ENCODE measurements at regions not wholly inside any gene's neighbourhood (a gene's known extent, or its start where the extent isn't known, plus 50 kb on each side); places are given as distances from the start of the nearest gene placed in this dataset.

DNA sequence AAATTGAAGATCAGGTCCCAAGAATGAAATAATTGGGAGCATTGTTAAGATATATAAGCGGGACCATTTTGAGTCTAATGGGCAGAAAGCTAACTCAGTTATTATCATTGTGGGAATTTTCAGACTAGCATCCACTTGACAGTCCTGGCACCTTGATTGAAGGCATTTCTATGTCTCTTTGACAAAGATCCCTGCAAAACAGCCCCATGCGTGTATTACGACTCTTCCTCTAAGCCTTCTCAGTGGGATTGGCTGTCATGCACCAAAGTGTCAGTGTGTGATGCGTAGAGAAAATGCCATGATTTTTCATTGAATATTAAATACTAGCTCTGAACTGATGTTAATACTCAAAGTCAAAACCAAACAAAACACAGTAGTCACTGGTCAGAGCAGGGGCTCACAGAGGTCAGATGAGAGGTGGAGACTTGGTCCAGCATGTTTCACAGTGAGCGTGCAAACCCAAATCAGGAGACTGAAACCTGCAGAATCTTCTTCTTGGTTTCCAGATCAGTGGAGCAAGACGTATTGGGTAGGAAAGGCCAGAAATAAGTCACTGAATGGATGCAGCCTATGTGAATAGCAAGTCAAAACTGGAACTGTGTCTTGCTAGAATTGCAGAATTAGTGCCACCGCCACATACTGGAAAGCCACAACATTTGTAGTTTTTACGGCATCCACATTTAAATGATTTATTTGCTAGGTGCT, 303.6 kb upstream of the AKR1E2 start:
- no peak for DNase-seq

DNA sequence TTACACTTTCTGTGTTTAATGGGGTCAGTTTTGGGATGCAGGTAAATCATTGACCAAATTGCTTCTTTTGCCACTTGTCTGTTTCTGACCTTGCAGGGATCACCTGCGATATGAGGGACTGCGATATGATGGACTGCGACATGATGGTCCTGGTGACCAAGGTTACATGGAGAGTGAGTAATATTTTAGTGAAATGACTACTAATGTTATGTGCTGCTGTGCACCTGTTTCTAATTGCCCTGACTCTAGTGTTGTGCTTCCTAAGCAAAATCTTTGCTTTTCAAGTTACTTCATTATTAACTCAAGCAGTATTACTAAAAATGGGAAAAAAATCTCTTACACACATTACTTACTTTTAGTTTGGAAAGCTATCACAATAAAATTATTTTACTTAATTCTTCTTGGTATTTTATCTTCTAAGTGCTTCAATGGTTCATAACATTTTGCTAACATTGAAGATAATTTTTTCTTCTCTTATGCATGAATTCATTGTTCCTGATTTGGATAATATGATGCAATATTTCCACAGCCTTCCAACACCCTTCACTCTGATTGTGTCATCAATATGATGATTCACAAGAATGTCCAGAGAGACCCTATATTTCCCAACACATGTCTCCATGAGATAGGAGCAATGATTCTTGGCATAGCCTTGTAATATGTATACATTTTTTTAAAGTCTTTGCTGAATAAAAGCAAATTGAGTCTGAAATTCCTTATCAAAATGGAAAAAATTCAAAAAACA, 306.2 kb upstream of the AKR1E2 start:
- DNase-seq = no peak

DNA sequence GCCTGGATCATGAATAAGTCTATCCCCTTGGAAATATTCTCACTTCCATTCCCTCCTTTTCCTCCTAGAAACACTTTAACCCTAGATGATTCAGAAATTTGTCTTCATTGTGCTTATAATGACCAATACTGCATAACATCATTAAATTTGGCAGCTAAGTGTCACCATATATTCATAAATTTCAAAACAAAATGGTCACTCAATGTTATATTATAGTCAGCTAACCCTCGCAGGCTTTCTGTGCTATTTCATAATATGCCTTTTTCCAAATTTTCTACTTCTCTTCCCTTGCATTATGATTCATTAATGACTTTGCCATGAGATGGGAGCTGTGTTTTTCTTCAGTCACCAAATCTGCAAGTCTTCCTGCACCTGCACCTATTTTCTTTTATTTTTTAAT, 308.3 kb upstream of the AKR1E2 start:
- no peak for DNase-seq

DNA sequence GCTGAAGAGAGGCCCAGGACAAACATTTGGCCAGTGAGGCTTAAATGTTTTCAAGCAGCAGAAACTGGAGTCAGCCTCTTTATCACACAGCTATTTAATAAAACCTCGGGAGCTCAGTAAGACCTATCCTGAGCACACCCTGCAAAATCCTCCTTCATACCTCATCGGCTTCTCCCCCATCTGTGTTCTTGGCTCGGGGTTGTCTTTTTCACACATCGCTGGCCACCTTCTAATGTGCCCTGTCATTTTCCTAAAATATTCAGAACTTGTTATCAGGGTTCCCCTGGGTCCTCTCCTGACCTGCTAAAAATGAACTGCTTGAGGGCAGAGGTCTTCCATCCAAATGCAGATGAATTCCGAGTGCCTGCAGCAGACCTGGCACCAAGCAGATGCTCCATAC, 310.3 kb upstream of the AKR1E2 start:
- DNase-seq = peak; percentile 4

DNA sequence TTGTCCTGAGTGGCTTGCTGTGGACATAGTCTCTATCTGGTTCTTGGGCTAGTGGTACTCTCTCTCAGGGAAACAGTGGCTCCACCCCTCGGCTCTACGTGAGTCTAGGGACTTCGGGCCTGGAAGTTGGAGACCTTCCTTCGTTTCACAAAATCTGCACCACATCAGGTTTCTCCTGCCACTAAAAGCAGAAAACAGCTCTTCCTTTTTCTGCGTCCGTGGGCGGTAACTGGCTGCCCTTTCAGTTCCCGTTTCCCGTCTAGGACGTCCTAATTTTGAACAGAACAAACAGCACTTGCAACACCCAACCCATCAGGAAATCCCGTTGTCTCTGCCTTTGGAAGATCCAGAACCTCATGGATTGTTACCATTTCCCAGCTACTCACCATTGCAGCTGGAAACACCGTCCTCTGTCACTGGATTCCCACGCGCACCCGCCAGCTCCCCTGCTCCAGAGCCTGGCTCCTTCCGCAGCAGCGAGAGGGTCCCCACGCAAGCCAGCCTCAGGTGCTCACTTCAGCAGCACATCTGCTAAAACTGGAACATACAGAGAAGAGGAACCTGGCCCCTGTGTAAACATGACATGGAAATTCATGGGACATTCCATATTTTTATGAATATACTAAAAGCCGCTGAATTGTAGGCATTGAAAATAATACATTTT, 311.4 kb upstream of the AKR1E2 start:
- DNase-seq = no peak

DNA sequence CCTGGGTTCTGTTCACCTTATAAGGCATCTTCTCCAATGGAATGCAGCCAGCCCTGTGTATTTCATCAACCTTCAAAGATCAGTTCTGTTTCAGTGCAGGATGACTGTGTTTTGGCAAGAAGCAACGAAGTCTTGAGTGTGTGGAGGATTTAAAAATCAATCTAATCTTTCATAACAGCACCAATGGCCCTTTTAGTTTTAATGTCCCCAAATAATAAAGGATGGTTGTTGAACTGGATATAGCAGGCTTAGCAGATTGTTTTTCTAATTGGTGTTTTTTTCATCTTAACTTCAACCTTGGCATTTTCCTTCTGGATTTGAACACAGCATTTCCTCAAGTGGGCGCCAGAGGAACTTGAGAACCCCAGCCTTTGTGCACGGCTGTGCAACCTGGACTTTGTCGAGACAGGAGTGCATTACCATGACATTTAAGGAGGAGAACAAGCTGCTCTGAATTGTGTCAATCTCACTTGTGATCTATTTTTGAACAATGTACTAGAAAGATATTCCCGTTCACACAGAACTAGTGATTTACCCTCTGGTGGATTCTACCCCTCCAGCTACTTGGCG, 313.3 kb upstream of the AKR1E2 start:
- DNase-seq = no peak

DNA sequence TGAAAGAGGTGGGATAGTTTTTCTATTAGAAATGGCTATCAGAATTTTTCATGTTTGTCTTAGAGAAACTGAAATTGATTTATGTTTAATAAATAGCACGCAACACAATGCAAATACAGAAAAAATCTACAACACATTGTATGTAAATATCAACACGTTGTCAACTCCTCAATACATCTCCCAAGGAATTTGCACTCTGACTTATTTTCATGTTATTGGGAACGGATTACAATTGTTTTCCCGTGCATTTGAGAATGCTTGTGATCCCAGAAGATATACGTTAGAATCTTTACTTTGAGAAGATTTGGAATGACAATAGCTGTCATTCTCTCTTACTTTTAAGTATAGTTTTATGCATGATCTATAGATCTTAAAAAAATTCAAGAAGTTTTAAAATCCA, 313.8 kb upstream of the AKR1E2 start:
- DNase-seq = no peak

DNA sequence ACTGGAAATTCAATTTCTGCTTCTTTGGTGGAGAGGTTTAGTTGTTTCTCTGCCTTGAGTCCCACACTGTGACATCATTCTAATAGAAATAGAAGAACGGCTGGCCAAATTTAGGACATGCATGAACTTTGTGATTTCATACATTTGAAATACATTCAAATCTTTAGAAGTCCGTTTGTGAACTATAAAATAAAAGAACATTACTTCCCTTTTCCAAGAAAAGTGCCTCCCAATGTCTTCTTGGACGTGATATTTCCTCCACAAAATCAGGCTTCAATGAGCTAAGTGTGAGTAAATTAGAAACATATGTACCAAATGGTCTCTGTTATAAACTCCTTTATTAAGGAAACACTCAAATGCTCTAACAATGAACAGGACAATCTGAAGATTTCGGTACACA, 314.5 kb upstream of the AKR1E2 start:
- no peak for DNase-seq

DNA sequence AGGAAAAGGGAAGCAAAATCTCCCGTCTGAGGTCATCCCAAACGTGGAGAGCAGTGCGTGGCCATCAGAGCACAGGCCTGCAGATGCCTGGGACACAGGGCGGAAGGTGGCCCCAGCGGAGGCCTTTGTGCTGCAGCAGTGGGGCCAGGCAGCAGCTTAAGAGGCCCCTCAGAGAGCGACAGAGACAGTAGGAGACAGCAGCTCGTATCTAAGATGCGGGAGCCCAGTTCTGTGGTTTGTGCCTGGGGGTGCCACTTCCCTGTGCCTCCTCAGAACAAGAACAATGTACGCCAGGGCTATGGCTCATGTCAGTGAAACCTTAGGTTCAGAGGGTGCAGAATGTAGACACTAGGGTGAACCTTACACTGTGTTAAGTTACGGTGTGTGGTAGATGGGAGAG, 316.6 kb upstream of the AKR1E2 start:
- no peak for DNase-seq

DNA sequence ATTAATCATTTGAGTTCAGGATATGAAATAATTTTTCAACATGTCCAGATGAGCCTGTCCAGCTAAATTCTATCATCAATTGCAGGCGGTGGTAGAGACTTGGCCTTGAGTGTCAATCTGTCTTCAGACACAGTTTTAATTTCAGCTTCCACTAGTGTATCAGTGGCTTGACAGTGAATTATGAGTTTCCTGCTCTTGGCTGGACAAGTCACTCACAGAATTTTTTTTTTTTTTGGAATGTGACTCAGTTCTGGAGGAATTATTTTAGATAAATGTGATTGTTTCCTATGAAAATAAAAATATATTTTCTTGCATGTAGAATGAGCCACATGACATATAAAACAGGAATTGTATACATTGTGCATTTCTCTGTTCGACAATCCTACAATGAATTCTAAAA, 319.9 kb upstream of the AKR1E2 start:
- no peak for DNase-seq

DNA sequence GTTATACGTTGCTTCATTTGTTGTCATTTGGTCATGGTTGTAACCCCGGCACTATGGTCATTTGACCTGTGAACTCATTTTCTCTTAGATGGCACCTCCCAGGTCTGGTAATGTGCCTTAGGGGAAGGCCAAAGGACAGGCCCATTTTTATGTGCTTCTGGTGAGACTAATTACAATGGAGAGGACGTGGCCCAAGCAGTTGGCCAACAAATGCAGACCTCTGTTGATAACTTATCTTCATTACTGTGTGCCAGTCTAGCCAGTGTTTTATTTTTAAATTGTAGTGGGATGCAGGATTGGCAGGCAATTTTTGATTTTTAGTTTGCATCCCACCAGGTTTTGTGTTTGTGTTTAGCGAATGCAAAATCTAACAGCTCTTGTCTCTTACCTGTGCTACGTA, 321.5 kb upstream of the AKR1E2 start:
- DNase-seq = no peak

DNA sequence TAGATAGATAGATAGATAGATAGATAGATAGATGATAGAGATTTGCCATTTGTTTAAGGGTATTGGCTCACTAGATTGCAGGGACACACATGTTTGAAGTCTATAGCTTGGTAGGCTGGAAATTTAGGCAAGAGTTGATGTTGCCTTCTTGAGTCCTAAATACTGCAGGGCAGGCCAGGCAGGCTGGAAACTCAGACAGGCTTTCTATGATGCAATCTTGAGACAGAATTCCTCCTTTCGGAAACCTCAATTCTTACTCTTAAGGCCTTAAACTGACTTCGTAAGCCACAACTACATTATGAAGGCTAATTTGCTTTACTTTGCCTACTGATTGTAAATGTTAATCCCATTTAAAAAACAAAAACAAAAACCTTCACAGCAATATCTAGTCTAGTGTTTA, 322.9 kb upstream of the AKR1E2 start:
- DNase-seq = no peak

DNA sequence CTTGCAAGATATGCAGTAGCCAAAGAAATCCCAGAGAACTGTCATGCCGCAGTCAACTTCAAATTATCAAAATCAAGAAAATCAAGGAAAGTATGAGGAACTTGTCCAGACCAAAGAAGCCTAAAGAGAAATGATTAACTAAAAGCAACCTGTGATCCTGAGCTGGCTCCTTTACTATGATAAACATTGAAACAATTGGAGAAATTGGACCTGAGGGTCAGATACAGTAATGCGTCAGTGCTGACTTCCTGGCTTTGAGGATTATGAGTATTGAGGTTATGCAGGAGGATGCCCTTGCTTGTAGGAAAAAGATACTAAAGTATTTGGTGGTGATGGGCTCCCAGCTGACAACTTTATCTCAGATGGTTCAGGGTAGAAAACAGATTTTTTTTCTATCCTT, 324.7 kb upstream of the AKR1E2 start:
- DNase-seq = no peak

DNA sequence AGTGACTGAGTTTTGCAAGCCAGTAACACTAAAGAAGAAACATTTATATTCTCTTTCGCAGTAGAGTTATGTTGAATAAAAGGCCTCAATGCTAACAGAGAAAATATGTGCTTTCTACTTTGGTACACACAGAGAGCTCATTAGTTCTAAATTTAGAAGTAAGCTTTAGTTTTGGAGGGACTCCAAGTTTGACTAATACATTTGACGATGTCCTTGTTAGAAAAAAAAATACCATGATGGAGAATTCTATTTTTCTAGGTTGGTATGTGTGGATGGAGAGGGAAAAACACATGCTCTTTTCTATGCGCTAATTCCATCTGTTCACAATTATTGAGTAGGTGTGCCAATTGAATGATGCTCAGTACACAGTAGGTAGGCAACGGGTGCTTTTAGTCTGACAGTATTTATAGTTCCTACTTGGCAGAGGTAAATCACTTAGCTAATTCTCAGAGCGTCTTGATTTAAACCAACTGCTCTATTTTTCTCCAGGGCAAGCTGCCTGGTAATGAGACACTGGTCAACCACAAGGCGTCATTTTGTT, 327.2 kb upstream of the AKR1E2 start:
- no peak for DNase-seq

DNA sequence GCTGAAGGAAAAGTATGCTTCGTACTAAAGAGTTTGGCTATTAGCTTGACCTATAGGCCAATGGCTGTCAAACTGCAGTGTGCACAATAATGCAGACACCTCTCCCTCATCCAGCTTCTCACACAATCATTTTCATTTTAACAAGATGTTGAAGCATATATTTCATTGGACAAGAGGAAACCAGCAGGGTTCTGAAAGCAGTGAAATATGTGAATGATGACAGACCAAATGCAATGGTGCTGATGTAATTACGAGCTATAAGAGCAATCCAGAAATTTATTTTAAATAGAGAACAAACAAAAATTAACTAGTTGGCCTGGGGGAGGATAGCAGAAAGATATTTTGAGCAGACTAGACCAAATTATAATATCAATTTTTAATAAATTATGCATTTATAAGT, 331.5 kb upstream of the AKR1E2 start:
- DNase-seq = no peak

DNA sequence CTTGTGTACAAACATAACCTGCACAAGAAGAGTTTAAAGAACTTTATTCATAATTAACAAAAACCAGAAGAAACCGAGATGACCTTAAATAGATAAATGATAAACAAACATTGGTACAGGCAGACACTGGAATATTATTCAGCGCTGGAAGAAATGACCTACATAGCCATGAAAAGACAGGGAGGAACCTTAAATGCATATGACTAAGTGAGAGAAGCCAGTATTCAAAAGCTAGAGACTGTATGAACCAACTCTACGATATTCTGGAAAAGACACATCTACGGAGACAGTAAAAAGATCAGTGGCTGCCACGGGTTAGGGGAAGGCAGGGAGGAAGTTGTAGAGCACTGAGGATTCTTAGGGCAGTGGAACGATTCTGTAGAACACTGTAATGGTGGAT, 333.8 kb upstream of the AKR1E2 start:
- DNase-seq = no peak

DNA sequence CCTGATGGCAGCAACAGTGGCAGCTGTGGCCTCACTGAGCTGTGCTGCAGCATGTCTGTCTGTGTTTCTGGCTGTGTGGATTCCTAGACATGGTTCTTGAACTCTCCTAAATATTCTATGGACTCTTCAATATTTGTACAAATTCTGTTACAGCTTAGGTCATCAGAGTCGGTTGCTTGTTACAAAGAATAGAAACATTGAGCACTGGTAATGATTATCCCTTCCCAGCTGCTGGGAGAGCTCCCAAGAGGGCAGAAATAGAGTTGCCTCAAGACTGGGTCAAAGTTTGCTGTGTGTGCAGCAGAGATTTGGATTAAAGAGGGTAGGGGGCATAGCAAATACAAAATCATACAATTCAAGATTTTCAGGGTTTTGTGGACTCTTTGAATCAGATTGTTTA, 337.1 kb upstream of the AKR1E2 start:
- no peak for DNase-seq

DNA sequence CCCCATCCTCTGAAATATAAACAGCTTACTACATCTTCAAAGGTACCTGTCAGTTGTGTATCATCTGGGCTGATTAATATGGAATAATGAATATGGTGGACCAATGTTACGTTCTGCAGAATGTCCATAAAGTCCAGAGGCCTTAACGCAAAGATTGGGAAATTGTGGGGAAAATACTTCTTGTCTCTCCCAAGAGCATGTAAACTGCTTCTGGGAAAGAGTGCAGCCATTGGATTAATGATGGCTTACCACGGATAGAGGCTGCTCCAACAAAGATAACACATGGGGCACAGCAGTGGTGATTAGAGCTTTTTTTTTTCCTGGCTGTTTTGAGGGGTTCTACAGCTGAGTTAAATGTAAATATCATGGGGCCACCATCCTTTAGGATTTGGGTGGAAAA, 340.4 kb upstream of the AKR1E2 start:
- no peak for DNase-seq

DNA sequence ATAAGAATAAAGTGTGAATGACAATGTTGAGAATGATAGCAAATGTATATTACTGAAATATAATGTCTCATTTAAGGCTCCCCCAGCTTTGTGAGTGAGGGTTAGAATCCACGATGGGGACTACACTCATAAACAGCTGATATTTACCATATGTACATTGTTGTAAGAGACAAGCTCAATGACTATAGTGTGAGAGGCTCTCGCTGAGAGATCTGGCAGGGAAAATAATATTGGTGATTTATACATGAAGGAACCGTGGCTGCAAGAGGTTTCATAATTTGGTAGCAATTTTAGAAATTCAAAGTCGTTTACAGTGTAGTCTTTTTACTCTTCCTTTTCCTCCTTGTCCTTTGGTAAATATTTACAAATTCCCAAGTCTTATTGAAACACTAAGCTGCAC, 342.2 kb upstream of the AKR1E2 start:
- no peak for DNase-seq

DNA sequence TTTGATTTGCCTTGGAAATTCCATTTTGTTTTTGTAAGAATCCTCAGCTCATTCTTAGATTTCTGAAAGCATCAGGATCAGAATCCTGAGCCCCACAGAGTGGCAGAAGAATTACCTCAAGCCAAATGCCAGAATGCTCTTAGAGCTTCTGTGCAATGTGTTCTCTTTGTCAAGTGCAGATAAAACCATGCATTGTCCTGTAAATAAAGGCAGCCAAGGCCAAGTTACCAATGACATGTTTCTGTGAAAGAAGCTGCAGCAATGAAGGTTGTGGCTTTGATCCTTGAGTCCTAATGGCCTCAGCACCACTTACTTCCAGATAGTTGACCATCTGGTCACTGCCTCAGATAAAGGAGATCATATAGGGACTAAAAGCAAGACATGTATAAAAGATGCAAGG, 343.3 kb upstream of the AKR1E2 start:
- DNase-seq = no peak

DNA sequence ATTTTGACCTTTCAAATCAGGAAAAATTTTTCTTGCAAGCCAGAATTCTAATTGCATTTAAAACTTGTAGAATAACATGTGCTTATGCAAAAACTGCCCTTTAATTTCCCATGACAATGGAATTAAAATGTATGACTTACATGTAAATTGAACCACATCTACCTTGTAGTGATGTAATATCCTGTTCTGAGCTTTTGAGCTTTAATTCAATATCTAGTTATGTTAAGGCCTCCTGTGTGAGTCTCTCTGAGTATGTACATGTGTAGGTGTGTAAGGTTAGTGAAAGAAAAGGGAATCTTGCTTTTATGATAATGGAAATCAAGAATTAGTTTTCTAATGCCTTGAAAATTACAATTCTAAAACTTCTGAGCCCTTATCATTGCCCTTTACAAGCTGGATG, 344.8 kb upstream of the AKR1E2 start:
- no peak for DNase-seq

DNA sequence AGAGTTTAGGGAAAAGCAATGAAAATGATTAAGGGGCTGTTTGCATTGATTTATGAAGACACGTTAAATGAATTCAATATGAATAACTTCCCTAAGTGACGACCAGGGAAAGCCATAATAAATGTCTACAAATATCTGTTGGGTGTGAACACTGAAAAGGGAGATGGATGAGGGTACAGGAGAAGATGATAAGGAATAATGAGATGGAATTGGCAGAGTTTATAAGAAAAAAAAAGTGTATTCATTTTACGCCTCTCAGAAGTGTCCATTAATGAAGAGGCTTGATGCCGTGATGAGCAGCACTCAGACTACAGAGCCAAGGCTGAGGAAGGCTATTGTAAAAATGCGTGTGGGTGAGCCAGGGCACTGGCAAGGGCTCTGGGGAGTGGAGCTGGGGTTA, 346.7 kb upstream of the AKR1E2 start:
- no peak for DNase-seq

DNA sequence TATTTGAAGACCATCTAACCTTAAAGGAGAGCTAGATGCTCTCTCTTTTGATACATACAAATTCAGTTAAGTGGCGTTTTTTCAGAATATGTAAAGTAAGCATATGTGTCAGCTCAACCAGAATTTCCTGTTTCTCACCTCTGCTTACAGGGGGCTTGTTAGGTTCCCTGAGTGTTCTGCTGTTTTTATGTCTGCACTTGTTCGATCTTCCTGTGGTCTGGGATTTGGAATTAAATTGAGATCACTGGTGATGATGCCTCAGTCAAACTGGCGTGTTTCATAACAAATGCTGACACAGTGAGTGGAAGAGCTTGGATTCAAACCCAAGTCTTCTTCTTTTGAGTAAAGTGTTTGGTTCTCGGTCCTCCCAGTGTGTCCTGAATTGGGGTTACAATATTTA, 348.3 kb upstream of the AKR1E2 start:
- DNase-seq = no peak

All from NCI-H526 treated with DMSO at 0.1 percent for 48 hours (cell line).